ENCODE measurements at regions not wholly inside any gene's neighbourhood (a gene's known extent, or its start where the extent isn't known, plus 50 kb on each side); places are given as distances from the start of the nearest gene placed in this dataset.

- TF ChIP-seq HCFC1 (IDR thresholded peaks at IDR 0.05; ENCODE audit: low read length), result no peak
These were observed 130.6 kb upstream of the ANKH start (continued) for GRCh38 chr5:15002173-15002572.

- no peak for TF ChIP-seq YBX1 (IDR thresholded peaks at IDR 0.05)
- TF ChIP-seq IRF5 (IDR thresholded peaks at IDR 0.05; ENCODE audit: borderline replicate concordance), result no peak
- no peak for TF ChIP-seq SMAD1 (IDR thresholded peaks at IDR 0.05; ENCODE audit: low read depth, partially characterized antibody)
- Histone ChIP-seq H3K4me2 (ENCODE audit: control insufficient read depth, insufficient read depth) (no peak overlapping the region), H3K27ac (ENCODE audit: control insufficient read depth, insufficient read depth) (no peak overlapping the region), H4K20me1 (ENCODE audit: control insufficient read depth, insufficient read depth) (no peaks in the 10 kb centered on the region), H3K9me3 (replicated peaks; ENCODE audit: control insufficient read depth, insufficient read depth, low read length) (peaks cover 6% of the 10 kb centered on the region; the same call in 2 of the 3 replicates), H3K4me3 (no peak overlapping the region), H3K27me3 (replicated peaks in 1 of 2; ENCODE audit: control insufficient read depth in 2 of 2, insufficient read depth in 2 of 2, low read length in 1 of 2) (no peaks in the 10 kb centered on the region), H2AFZ (ENCODE audit: control insufficient read depth, low read depth, low read length) (no peak overlapping the region), H3K36me3 (ENCODE audit: control insufficient read depth in 2 of 2, insufficient read depth in 2 of 2, low read length in 1 of 2) (no peaks in the 10 kb centered on the region), H3K79me2 (ENCODE audit: control insufficient read depth, insufficient read depth, low read length) (no peaks in the 10 kb centered on the region), H3K9ac (ENCODE audit: control insufficient read depth, insufficient read depth, low read length) (no peak overlapping the region), H3K4me1 (ENCODE audit: control insufficient read depth, insufficient read depth, low read length) (peaks cover 9% of the 10 kb centered on the region)
- 50% methylated on average over 2 of the region's 2 CpGs for WGBS (ENCODE audit: insufficient coverage, insufficient replicate concordance, low lambda C conversion rate, missing lambda C conversion rate)
- in situ Hi-C loops (cut with MboI), result loop anchor here (5.0 to 25.0 kb wide), 2 partner anchors 279 to 639 kb away; no protein-coding TSS in a partner anchor
- POLR2A ChIA-PET, result no interaction called here
- SMC1A ChIA-PET (ENCODE audit: uncharacterized antibody, unreplicated experiment), result interaction anchor here (1.6 to 8.4 kb wide), 2 partner anchors 44 to 274 kb away, joined by 8 to 90 read pairs; no protein-coding TSS in a partner anchor
- no peak for FAIRE-seq
- CTCF ChIA-PET, result interaction anchor here (2.0 to 8.1 kb wide), 4 partner anchors 12 to 317 kb away, joined by 4 to 213 read pairs (median 21); no protein-coding TSS in a partner anchor
- RAD21 ChIA-PET (ENCODE audit: unreplicated experiment), result interaction anchor here (1.1 to 4.9 kb wide), 3 partner anchors 274 to 327 kb away, joined by 3 to 65 read pairs (median 4); no protein-coding TSS in a partner anchor
- BruUV-seq (replicated peaks), result no TSS peak
- ATAC-seq, result no peak
- intact Hi-C loops (cut with micrococcal nuclease; ENCODE audit: unreplicated experiment), result loop anchor here (5.0 kb wide), 1 partner anchor 129 kb away; the partner anchor contains the start of gene ANKH
- DNase-seq (ENCODE audit: low read depth, low spot score), result no peak
These were observed 129.9 kb upstream of the ANKH start for GRCh38 chr5:15001517-15001916.

GRCh38 chr5:14998491-14998890 lies 126.9 kb upstream of the ANKH start:
- Histone ChIP-seq H3K4me2 (ENCODE audit: control insufficient read depth, insufficient read depth) (no peak overlapping the region), H3K27me3 (replicated peaks in 1 of 2; ENCODE audit: control insufficient read depth in 2 of 2, insufficient read depth in 2 of 2, low read length in 1 of 2) (no peaks in the 10 kb centered on the region), H3K9ac (ENCODE audit: control insufficient read depth, insufficient read depth, low read length) (no peak overlapping the region), H3K79me2 (ENCODE audit: control insufficient read depth, insufficient read depth, low read length) (no peaks in the 10 kb centered on the region), H3K27ac (ENCODE audit: control insufficient read depth, insufficient read depth) (no peak overlapping the region), H2AFZ (ENCODE audit: control insufficient read depth, low read depth, low read length) (no peak overlapping the region), H3K9me3 (replicated peaks; ENCODE audit: control insufficient read depth, insufficient read depth, low read length) (peaks cover 6% of the 10 kb centered on the region; the same call in 2 of the 3 replicates), H3K4me3 (no peak overlapping the region), H3K36me3 (ENCODE audit: control insufficient read depth in 2 of 2, insufficient read depth in 2 of 2, low read length in 1 of 2) (no peaks in the 10 kb centered on the region), H3K4me1 (ENCODE audit: control insufficient read depth, insufficient read depth, low read length) (peaks cover 9% of the 10 kb centered on the region), H4K20me1 (ENCODE audit: control insufficient read depth, insufficient read depth) (no peaks in the 10 kb centered on the region)
- in situ Hi-C loops (cut with MboI), result no loop called here
- FAIRE-seq (no peak), DNase-seq (ENCODE audit: low read depth, low spot score) (no peak), ATAC-seq (no peak)
- POLR2A ChIA-PET, result no interaction called here
- SMC1A ChIA-PET (ENCODE audit: uncharacterized antibody, unreplicated experiment), result interaction anchor here (2.1 kb wide), 1 partner anchor 271 kb away, joined by 10 read pairs; no protein-coding TSS in a partner anchor
- no peak for TF ChIP-seq MTA3 (IDR thresholded peaks at IDR 0.05; ENCODE audit: borderline replicate concordance, low read length)
- peak; percentile 43; the same call in 1 of the 2 replicates for TF ChIP-seq SPI1 (IDR thresholded peaks at IDR 0.05; ENCODE audit: borderline replicate concordance, insufficient read depth, low read depth, low read length)
- no peak for TF ChIP-seq MLLT1 (IDR thresholded peaks at IDR 0.05)
- CTCF ChIA-PET, result interaction anchor here (2.7 kb wide), 1 partner anchor 272 kb away, joined by 12 read pairs; no protein-coding TSS in a partner anchor
- WGBS (ENCODE audit: insufficient coverage, insufficient replicate concordance, low lambda C conversion rate, missing lambda C conversion rate), result 44% methylated on average over 3 of the region's 3 CpGs
- no TSS peak for BruUV-seq (replicated peaks)
- RAD21 ChIA-PET (ENCODE audit: unreplicated experiment), result no interaction called here
- intact Hi-C loops (cut with micrococcal nuclease; ENCODE audit: unreplicated experiment), result no loop called here
